Skin of body (tissue), 1 donor: ENCODE measurements at regions not wholly inside any gene's neighbourhood (a gene's known extent, or its start where the extent isn't known, plus 50 kb on each side); places are given as distances from the start of the nearest gene placed in this dataset.

Experiments
- DNase-seq: peaks from one replicate; lab custom pipeline; 2025; lab: John Stamatoyannopoulos, UW

DNA sequence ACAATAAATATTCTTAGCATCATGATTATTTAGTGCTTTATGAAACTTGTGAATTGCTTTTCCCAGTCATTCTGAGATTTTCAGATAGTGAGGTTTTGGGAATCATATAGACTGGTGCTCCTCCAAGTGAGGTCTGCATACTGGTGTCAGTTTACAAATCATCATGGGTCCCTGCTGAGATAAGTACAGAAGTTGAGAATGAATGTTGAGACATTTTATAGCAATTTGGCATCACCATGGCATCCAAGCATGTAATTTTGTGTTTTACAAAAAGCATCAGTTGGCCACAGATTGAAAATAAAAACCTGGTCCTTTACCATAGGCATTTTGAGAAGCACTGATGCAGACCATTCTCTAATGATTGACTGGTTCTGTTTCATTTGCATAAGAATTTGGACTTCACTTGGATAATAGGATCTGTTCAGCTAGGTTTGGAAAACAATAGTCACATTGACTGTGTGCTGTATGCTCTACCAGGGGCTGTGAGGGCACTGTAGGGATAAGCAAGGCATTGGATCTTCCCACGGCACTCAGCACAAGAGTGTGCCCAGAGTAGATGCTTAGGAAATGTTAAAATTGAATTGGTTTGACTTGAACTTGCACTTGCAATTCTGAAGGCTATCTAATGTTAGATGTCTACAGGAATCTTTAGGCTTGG lies 79.0 kb upstream of the JUN start:
- no peak for DNase-seq

DNA sequence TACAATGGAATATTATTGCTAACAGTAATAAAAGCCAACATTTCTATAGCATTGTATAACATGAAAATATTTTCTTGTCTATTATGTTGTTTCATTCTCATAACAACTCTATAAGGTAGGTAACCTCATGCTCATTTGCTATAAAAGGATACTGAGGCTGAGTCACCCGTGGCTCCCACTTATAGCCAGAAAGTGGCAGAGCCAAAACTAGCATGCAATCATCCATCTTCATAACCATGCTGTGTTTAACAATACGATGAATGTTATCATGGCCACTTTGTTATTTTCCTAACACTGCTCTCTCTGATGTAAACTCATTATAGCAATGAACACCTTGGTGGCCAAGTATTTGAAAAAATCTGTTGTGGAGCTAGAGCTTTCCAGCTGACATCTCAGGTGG lies 80.8 kb upstream of the JUN start:
- DNase-seq, result no peak

DNA sequence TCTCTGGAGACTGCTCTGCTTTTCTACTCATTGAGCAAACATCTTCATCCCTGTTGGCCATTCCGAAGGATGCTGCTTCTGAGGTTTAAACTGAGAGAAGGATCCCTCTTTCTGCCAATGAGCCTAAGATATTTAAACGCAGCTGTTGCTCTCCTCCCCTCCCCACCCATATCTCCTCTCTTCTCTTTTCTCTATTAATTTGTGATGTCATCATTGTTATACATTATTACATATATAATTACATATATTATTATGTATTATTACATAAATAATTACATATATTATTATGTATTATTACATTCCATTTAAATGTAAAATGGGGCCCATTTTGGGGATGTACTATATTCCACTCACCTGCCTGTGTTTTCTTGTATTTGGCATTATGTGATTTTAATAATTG lies 82.7 kb upstream of the JUN start:
- DNase-seq, result no peak

DNA sequence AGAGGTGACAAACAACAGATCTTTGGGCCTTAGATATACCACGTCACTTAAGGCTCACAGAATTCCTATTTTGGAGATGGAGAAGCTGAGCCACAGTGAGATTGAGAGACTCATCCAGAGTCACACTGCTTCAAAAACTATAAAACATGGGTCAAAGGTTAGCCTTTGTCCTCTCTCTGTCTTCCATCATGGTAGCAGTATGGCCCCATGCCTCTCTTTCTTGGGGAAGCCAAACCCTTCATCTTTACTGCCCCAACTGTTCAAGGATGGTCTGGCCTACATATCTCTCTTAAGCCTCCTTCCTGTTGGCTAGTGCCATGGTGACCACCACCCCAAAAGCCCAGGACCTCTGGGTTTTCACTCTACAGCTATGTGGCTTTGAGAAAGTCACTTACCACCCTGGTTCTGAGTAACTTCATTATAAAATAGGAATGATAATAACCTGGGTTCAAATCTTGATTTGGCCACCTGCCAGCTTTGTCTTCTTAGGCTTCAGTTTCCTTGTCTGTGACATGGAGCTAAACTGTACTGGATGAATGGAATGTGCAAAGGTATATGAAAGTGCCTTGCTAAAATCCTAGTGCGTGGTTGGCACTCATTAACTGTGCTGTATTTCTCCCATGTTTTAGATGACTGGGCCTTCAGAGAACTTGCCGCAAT lies 85.9 kb upstream of the JUN start:
- no peak for DNase-seq

DNA sequence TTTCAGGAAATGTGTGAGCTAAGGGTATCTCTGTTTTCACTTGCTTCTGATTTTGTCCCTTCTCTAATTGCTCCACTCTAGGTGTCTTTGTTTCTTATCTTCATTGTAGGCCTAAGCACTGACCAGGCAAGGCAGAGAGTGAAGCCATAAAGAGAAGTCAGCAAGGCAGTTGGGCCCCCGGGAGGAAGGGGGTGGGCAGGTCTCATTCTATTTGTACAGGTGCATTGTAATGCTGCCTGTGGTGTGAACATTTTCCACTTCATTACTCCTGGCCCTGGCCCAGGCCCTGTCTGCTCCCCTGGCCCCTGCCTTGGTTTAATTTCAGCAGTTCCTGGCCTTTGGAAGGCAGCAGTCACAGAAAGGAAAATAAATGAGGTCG lies 86.4 kb upstream of the JUN start:
- no peak for DNase-seq

DNA sequence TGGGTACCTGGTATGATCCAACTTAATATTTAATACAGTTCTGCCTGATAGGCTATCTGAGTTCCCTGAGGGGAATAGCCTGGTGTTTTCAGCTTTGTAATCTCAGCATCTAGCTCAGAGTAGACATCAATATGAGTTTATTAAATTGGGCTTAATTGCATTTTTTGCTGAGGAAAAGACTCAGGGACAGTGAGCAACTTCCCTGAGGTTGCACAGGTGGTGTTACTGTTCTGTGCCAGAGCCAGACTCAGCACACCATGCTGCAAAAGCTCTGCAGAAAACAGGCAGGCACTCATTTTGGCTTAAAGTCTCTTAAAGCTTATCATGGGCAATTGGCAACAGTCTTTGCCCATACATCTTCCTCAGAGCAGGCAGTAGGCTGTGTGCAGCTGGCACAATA lies 90.5 kb upstream of the JUN start:
- DNase-seq, result no peak

DNA sequence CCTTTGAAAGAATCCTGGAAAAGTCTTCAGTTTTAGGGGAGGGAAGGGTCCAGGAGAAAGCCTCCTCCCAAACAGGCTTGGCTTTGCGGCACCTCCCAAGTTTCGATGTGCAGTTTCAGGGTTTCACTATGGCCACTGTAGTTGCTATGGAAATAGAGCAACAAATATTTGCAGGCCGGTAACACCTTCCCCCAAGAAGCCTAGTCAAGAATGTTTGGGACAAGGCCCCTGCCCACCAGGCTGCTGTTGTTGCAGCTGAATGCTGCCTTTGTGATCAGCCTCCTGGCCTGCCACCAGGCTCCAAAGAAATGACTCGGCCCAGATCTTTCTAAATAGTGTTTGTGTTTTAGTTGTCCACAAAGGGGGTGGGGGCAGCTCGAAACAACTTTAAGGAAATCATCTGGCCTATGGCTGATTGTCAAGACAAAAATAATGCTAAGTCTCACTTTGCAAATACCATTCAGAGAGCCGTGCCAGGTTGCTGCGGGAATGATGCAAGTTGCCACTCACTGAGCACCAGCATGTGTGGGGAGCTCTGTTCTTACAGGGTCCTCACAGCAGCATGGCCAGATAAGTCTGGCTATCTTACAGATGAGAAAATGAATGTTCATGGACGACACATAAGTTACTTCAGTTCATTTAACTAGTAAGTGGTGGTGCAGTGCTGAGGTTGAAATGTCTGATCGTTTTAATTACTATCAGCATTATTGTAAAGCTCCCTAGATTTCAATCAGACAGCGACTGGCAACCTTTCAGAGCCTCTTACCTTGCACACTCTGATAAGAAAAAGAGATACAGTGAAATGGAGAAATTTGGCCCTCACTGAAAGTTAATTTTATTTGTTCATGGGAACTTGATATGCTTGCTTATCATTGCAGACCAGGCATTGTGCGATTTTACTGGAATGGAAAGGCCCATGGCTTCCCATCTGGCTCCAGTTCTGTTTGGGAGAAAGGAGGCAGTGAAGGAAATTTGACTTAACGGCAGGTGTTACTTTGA lies 91.2 kb upstream of the JUN start:
- peak; percentile 13 for DNase-seq

DNA sequence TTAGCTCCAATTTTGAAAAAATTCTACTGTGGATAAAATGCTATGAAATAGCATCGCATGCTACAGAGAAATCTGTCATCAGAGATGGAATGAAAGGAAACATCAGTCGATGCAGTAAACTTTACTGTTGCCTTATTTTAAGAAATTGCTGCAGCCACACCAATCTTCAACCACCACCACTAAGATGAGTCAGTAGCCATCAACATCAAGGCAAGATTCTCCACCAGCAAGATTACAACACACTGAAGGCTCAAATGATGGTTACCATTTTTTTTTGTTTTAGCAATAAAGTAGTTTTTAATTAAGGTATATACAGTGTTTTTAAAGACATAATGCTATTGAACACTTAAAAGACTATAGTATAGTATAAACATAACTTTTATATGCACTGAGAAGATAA lies 95.6 kb upstream of the JUN start:
- DNase-seq, result no peak

DNA sequence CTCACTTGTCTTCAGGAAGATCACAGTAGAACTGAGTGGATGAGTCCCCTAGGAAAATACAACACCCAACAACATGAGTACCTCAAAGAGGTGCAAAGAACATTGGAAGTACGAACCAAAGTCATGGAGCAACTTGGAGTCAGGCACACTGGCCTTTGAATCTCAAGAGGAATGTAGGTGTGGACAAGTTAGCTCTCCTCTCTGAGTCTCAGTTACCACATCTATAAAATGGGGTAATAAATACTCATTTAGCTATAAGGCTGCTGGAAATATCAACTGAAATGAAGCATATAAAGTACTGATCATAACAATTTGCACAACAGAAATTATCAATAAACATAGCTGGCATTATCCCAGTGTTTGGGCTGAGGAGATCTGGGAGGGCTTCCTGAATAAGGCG lies 96.7 kb upstream of the JUN start:
- DNase-seq, result no peak

DNA sequence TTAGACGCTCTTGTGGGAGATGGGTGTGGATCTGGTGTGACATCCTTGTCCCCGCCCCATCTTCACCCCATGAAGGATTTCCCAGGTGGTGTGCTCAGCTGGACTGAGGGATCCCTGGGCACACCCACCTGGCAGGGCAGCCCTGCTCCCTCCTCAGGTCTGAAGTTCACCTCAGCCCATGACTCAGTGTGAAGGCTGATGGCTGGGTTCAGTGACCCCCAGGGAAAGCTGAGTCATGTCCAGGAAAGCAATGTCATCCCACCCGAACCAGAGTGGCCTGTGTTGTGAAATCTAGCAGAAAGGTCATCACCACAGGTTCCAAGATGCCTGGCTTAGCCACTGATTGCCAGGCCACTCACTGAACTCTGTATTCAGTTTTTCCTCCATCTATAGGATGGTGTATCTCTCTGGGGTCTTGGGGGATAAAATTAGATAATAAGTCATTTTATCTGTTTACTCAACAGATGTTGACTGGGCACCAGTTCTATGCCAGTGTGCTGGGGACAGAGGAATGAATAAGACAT lies 97.7 kb upstream of the JUN start:
- DNase-seq, result no peak

DNA sequence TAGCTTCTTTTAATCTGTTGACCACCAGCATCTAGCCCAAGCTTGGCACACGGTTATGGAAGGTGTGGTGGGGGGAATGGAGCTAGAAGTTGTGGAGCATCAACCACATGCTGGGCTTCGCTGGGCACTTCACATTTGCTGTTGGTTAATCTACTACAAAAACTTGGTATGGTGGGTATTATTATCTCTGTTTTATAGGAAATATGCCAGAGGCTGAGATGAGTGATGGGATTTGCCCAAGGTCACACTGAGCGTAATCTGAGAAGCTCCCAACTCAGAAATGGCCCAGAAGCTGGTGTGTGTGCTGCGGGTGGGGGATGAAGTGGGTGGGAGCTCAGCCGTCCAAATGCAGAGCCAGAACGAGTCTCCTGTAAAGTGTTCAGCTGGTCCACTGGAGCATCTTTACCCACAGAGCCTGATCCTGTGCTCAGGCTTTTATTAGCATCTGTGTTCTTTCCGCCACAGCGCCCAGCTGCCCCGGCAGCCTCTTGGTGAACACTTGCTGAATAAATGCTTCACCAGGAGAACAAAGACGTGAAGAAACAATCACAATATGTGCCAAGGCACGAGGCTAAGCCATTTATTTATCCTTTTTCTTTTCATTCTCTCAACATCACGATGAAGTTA lies 98.6 kb upstream of the JUN start:
- no peak for DNase-seq

DNA sequence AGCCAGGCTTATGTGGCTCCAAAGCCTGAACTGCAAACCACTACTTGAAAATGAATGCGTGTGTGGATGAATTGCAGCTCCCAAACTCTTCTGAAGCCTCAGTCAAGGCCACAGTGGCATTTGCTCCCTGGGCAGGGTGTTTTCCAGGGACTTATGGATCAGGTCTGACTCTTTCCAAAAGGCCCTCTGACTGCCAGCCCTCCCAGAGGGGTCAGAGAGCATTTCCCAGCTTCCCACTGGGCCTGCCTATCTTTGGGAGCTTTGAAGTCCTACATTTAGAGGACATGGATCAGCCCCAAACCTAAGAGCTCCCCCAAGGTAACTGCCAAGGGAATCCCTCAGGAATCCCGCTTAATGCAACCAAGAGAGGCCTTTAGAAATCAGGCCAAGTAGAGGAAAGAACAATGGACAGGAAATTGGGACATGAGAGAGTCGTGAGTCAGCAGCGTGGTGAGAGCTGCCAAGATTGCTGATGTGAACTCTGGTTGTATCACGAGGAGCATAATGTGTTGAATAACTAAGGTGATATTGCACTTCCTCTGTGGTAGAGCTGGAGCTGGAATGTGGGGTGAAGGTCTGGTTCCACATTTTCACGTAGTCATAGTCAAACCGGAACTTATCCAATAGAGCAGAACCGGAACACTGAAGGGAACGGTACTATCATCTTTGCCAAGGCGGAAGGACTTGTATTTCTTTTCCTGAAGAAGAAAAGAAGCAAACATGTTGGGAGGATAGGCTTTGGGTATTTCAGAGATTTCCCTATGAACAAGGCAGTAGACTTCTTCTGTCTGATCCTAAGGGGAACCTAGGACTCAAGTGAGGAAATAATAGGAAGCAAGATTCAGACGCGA lies 99.4 kb upstream of the JUN start:
- DNase-seq, result peak; percentile 38

DNA sequence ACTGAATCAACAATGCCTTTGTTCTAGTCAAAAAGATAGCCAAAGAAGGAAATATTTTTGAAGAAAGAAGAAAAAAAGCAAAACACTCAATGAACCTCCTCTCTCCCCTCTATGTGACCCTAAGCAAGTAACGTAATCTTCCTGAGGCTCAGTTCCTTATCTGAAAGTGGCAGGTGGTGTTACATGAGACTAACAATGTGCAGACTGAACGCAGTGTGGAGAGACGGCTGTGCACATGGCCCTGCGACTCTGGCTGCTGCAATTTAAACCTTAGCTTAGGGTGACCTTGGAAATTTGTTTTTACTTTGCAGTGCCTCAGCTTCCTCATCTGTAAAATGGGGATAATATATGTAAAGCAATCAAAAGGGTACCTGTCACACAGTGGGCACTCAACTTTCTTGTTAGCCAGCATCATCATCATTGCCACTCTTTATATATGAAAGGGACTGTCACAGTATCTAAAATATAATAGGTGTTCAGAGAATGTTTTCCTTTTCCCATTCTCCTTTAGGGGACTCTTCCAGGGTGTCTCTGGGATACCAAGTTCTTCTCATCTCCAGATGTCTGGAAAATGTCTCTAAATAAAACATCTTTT lies 100.1 kb upstream of the JUN start:
- no peak for DNase-seq

DNA sequence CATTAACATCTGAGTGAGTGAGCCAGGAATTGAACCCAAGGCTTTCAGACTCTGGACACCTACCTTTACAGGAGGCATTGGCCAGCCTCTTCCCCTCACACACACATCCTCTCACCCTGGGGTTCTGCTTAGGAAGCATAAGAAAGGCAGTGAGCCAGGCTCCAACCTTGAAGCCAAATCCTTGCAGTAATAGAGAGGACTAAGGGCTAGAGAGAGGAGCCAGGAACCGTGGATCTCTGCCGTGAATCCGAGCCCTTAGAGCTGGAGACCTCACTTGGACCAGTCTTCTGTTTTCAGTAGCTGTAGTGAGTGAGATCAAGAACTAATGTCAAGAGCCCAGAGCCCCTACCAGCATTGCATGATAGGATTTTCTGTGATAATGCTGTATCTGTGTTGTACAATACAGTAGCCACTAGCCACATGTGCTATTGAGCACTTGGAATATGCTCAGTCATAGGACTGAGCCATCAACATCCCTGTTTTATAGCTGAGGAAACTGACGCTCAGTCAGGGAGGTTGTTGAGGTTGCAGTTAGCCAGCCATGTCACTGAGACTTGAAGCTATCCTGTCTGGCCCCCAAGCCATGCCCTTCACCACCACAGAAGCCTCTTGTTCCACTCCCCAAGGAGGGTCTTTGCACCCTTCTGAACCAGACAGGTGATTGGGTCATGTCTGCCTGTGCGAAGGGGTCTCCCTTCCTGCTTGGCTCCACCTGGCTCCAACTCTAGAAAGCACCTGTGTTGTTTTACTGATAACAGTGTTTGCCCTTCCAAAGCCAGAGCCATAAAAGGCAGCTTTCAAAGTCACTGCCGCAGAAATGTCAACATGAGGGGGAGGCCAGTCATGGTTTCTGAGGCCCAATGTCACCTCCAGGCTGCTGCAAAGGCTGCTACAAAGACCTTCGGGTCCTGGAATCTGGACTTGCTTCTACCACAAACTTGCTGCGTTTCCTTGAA lies 101.1 kb upstream of the JUN start:
- no peak for DNase-seq

DNA sequence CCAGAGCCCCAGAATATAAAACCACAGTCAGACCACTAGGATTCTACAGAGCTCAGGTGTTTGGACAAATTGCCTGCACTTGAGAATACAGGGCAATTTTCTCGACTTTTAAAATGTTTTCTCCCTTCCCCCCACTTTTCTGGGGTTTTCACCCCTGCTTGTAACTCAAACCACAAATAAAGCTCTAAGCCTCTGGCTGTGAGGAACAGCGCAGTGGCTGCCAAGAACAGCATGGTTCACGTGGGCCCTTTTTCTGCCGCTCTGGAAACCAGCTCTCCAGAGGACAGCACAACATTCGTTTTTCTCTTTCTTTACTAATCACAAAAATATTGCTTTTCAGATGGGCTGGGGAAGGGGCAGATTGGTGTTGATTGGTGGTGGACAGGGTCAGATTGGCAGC lies 102.2 kb upstream of the JUN start:
- DNase-seq, result no peak

DNA sequence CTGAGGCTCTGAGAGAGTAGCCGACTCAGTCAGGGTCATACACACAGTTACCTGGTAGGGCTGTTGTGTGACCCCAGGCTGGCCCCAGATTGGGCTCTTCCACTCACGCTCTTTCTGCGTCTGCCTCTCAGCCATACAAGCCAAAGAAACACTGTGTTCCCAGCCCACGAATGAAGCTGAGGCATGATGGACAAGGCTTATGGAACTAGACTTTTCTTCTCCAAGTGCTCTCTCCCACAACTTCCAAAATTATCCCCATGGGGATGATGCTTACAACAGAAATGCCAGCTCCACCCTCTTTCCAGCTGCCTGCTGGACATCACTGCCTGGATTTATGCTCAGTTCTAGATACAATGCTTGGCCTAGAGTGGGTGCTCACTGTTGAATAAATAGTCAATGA lies 102.8 kb upstream of the JUN start:
- no peak for DNase-seq

DNA sequence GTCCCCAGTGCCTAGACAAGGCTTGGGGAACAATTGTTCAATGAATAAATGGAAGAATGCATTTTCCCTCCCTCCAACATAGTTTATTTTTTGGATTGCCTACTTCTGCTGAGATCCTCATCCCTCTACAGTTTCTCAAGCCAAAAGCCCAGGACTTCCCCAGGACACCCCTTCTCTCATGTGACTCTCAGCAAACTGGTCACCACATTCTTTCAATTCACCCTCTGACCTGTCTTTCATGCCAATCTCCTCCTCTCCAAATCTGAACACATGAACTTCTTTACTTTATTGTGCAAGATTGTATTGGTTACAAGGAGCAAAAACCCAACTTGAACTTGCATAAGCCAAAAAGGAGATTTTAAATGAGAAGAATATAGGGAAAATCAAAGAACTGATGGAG lies 103.2 kb upstream of the JUN start:
- no peak for DNase-seq

DNA sequence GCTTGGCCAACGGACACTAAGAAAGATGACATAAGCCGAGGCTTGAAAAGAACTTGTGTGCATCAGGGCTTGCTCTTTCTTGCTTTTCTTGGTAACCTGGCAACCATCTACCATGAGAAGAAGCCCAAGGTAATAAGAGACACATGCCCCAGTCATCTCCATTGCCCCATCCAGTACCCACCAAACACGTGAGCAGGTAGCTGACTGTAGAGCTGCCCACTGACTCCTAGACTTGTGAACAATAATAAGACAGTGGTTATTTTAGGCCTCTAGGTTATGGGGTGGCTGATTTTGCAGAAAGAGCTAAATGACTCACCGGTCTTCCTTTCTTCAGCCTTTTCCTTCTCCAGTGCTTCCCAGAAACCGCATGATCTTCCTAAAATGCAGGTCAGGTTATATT lies 105.0 kb upstream of the JUN start:
- DNase-seq, result no peak

DNA sequence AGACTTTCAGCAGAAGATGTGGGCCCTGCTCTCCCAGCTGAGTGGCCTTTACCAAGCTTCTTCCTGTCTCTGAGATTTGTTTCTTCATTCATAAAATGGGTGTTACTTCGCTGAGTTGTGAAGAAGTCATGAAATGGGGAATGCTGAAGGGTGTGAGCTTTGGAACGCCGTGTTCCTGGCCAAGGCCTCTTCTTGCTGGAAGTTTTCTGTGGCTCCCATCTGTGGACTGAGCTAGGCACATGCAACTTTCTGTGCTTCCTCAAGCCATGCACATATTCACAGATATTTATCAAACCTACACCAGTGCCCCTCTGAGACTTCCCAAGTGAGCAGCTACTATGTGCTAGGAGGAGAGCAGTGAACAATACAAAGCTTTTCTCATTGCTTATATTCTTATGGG lies 106.3 kb upstream of the JUN start:
- no peak for DNase-seq
